CD4-positive, alpha-beta T cell treated with Interferon alpha-2 for 1 hour (primary cell): ENCODE measurements at regions not wholly inside any gene's neighbourhood (a gene's known extent, or its start where the extent isn't known, plus 50 kb on each side); places are given as distances from the start of the nearest gene placed in this dataset.

Experiments
- DNase-seq, 2 donors: peaks; one replicate each; pipeline ENCODE4 v3.0.0-alpha.2; 2020 to 2022

DNA sequence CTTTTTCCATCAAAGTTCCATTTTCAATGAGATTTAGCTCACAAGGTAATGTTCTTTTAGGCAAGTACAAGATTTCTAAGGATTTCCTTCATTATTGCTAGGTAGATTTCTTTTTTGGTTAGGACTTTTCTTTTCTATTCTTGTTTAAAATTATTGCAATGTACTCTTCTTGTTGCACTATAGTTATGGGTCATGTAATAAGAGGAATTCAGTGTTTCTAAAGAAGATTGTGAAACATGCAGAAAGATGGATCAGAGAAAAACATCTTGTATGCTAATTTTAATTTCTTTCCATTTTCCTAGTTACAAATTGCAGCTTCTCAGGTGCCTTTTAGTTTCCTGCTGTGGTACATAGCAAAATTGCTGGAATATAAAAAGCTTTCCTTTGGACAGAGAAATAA is 56.1 kb downstream of the BTG1 start:
- DNase-seq = no peak

DNA sequence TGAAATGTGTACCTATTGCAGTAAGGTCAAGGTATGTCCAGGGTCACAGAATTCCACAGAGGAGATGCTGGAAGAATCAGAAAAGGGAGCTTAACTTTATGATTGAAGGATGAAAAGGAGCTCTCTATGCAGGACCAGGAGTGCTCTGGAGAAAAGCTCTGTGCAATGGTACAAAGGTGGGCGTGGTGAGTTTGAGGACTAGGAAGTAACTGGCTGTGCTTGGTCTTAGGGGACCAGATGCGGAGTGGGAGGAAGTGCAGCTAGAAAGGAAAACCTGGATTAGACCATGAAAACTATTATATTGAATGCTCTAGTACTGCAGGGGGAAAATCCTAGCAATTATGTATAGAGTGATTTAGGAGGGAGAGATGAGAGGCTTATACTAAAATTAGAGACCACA is 56.8 kb downstream of the BTG1 start:
- DNase-seq = no peak

DNA sequence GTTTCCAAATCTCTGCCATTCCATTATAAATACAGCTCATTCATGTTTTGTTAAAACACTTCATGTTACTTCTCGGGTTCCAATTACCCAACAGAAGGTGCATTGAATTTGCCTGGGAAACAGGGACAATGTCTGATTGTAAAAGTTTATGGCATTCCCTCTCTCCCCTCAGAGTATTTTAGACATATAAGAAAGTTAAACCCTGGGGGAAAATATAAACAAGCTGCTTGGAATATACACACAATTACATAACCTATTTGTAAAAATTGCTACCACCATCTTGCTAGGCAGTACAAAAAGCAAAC is 60.0 kb downstream of the BTG1 start:
- DNase-seq = no peak

DNA sequence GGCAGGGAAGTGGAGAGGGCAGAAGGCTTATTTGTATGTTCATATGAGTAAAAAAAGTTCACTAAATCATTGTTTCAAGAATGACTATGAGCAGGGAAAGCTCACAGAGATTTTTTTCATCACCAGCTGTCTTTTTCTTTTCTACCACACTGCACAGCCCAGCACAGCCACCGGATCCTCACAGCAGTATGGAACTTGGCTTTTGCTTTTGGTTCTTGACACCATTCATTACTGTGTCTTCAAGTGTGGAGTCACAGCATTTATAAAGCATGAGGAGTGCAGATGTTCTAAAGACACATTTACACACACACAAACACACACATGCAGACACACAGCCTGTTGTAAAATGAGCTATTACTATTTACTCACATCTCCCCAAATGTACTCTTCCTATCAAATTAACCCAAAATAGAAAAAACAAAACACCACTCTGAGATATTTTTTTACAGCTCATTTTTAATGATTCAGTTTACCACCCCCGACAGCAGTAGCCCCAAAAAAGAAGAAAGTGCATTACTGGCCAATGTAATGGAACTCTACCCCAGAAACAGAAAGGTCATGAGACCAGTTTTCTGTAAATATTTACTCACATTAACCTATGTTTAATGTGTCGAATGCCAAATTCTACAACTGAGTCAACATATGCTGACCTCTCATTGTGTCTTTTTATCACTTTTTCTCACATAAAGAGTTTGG is 60.5 kb downstream of the BTG1 start:
- no peak for DNase-seq

DNA sequence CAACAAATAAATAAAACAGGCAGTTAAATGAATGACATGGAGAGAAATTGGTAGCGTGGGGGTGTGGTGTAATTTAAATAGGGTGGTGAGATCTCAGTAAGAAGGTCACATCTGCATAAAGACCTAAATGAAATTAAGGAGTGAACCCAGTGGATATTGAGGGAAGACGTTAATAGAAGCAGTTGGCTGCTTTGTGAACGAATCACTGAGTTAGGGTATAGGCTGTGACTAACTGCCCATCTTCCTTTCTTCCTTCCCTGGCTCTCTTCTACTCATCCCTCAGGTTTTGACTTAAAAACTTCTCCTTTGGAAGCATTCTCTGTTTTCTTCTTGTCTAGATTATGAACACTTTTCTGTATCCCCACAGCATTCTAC is 64.7 kb downstream of the BTG1 start:
- DNase-seq = no peak

DNA sequence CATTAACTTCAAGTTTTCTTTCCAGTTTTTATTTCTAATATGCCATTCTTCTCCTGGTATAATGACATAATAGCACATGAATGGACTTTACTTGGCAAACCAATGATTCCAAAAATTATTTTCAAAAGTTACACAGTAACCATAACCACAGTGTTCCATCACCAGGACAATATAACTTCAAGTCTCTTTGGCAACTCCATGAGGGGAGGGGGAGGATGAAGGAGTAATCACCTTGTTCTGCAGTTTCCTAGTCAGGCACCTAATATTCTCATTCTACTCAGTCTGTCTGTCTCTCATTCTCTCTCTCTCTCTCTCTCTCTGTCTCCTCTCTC is 66.6 kb downstream of the BTG1 start:
- no peak for DNase-seq

DNA sequence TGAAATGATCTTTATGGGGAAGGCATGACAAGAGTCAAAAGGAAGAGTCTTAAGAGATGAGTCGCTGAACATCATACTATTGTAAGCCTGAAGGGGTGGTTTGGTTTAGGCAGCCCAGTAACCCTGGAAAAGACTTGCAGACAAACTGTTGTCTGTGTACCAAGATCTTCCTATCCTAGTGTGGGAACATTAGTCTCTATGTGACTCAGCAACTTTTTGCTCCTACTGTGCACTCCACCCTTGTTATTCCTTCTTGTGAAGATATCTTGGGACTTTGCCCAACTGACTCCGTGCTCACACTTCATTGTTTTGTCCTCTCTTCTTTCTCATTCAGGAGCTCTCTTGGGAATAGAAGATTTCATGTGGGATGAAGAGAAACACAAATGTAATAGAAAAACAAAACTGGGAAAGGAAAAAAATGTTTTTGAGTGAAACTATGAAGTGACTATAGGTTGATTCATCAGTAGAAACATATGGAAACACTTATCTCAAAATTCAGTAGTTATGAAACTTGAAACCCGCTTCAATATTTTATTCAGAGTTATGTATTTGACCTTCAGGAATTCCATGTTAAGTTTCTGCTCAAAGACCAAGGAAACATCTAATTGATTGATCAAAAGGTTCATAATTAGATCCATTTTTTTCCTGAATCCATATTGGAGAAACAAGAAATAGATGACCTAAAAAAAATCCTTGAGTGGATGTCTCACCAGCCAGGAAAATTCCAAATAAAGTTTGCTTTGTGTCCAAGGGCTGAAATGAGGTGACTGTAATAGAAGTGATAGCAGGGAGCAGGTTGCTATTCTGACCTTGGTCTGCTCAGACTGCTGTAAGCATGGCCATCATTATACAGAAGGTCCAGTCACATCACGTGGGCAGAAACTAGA is 67.2 kb downstream of the BTG1 start:
- DNase-seq = no peak

DNA sequence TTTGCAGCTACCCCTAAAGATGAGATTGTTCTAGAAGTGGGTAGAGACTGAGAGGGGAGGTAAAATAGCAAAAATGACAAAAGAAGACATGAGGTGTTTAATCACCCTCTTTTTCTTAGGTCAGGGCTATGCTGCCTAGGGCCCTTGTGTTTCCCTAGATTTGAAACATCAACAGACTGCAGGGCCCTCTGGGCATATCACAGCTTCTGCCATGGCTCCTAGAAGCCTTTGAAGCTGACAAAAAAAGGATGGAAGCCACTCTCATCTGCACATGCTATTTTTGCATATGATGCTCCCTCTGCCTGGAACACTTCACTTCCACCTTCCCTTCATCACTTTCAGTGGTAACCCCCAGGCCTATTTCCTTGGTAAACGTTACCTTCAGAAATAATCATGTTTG is 68.1 kb downstream of the BTG1 start:
- no peak for DNase-seq

DNA sequence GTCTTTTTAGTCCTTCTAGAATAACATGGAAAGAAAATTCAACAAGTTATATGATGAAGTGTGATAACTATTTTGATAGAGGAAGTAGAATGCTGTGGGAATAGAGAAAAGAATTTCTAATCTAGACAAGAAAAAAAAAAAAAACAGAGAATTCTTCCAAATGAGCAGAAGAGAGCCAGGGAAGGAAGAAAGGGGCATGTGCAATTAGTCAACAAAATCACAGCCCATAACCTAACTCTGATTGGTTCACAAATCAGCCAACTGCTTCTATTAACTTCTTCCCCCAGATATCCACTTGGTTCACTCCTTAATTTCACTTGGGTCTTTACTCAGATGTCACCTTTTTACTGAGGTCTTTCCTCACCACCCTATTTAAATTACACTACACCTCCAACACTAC is 69.5 kb downstream of the BTG1 start:
- DNase-seq = no peak

DNA sequence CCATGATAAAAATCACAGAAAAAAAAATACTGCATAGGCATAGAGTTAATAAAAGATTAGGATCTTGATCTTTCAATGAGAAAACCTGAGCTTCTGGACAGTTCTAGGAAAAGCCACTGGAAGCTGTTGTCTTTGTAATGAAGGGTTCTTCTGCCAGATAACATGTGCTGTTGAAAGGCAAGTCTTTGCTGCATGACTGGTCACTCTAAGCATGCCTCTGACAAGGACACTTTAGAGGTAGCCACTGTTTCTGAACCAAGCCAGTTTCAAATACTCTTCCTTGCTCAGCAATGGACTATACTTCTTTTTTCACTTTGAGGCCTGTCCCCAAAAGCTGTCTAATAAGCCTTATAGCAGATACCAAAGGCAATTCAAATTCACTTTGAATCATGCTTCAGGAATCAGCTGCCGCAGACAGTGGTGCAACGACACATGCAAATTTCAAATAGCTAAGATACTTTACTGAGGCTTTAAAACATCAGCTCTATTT is 70.2 kb downstream of the BTG1 start:
- DNase-seq = no peak

DNA sequence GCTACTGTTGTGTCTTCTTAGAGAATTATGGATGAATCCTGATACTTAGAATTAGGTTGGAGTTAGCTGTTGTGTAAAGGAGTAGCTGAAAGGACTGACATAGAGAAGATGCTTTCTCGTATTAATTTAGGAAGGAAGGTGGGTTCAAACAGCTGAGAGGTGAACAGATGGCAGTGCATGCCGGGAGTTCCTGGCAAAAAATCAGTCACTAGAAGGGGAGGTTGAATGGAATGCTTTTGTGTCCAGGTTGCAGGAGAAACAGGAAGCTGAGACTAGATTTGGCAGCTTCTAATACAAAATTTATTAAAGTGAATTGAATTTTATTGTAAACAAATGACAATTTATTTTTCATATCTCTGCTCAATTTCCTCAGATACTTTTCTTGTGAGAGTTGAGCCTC is 70.8 kb downstream of the BTG1 start:
- no peak for DNase-seq

DNA sequence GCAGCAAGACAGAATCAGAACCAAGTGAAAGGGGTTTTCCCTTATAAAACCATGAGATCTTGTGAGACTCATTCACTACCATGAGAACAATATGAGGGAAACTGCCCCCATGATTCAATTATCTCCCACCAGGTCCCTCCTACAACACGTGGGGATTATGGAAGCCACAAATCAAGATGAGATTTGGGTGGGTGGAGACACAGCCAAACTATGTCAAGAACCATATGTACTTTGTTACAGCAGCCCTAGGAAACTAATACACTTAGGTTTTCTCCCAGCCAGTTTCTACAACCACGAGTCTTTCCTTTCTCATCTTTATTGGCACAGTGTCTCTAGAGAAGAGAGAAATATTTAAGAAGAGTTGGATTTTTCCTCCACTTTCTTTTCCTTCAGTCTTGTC is 72.6 kb downstream of the BTG1 start:
- DNase-seq = no peak

DNA sequence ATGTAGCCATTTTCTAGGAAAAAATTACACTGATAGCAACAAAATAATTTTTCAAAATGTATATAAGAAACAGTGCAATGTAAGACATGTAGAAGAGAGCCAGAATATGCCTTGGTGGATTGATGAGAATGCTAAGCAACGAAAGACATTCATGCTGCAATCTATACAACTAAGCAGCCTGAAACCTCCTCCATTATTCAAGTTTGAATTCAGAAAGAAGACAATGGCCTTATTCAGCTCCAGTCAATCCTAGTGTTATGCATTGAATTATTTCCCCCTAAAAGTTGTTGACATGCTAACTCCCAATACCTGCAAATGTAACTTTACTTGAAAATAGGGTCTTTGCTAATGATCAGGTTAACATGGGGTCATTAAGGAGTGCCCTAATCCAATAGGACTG is 73.5 kb downstream of the BTG1 start:
- no peak for DNase-seq

DNA sequence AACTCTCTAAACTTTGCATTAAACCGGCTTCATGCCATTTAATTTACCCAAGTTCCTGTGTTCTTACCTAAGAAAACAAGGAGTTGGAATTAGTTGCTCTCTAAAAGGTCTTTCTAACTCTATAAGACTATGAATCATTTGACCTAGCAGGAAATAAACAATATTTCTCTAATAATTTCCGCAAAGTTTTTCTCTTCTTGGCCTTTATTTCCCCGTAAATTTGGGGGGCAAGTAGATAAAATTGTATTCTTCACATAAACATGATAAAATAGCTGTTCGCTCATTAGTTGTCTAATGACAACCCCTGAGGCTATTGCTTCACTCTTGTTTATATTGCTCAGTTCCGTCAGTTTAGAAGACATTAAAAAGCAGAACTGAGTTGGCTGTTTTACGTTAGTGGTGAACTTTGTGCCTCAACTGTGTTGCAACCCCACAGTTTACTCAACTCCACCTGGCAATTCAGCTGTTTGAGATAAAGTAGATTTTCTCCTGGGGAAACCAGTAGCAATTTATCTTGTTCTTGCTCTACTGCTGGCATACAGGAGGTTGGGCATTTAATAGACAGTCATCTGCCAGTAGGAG is 74.7 kb downstream of the BTG1 start:
- peak in 1 of 2 donors; percentile 35 for DNase-seq

DNA sequence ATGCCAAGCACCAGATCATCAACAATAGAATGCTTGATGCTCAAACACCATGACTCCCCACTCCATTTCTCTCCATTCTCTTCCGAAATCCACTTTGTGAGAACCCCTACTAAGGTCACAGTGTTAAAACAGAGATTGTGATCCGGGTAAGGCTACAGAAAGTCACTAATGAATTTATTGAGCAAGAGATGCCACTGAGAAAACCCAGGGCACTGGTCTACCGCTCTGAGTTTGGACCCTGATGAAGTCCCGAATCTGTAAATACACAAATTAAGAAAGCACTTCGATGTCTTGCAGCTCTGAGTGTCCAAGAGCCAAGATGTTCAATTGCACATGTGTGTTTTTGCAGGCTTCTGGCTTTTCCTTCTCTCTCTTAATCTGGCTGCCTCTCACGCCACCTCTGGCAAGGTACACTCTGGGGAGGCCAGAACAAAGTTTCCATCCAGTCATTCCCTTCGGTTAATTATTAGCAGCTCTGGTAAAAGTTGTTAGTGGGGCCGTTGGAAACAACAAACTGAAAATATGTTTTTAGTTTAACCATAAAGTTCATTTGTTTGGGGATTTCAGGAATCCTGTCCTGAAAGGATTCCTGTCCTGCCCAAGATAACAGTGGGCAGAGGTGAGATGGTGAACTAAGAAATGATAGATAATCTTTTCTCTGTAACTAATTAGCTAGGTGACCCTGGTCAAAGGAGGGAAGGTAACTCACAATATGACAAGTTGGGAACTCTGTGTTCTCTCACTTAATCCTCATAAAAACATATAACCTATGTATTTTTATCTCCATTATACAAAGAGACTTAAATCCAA is 75.4 kb downstream of the BTG1 start:
- DNase-seq = no peak

DNA sequence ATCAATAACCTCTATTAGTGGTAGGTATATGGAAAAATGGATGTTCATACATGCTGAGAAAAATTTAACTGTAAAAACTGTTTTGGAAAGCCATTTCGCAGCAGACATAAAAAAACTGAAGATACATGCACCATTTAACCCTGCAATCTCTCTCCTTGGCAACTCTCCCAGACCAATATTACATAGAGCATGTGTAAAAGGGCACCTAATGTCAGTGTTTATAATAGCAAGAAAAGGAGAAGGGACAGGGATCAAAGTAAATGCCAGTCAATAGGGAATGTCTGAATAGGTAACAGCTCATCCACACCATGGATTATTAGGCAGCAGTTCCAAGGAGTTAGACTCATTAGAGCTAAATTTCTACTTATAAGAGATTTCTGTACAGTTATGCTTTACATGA is 77.2 kb downstream of the BTG1 start:
- DNase-seq = no peak

DNA sequence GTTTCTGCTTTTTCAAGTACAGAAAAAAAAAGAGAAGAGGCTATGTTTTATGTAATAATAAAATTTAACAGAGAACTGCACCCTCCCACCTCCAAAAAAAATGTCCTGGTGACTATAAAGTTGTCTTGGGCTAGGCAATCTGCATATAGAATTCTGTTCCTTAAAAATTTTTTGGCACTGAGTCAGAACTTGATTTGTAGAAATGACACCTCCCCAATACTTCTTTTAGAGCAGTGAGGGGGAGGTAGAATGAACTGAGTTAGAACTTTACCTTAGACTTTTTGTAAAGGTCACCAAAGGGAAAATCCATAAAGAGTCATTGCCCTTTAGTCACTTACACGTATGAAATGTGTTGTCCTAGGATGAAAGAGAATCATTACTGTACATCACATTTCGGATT is 80.0 kb downstream of the BTG1 start:
- DNase-seq = no peak

DNA sequence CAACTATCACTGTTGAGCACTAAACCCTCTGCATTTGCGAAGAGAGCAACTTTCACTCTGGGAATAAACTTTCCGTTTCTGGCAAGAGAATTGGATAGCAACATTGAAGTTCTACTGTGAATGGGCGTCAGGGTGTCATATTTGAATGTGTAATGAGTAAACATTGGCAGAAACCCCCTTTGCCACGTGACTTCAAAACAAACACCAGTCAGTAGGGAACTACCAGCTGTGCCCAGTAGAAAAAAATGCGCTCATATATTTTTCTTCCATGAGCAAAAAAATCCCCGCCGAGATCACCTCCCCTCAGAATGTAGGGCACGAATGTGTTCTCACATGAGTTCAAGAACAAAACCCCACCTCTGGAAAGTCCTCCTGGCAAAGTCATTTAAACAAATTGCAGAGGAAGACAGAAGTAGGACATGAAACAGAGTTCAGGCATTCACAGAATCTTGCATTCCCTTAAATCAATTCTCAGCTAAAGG is 80.6 kb downstream of the BTG1 start:
- DNase-seq = peak; percentile 55 to 76

DNA sequence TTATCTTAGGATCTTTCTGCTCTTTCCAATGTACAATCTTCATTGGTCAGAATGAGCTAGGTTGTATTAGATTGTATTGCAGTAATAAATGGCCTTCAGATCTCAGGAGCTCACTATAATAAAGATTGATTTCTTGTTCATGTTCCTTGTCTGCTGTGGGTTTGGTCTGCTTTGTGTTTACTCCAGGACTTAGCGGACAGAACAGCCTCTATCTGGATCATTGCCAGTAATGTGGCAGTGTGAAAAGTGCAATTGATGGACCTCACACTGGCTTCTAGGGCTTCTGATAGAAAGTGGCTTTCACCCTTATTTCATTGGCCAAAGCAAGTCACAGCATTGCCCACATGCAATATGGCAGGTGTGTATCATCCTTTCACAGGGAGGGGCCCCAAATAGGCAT is 81.2 kb downstream of the BTG1 start:
- DNase-seq = no peak

DNA sequence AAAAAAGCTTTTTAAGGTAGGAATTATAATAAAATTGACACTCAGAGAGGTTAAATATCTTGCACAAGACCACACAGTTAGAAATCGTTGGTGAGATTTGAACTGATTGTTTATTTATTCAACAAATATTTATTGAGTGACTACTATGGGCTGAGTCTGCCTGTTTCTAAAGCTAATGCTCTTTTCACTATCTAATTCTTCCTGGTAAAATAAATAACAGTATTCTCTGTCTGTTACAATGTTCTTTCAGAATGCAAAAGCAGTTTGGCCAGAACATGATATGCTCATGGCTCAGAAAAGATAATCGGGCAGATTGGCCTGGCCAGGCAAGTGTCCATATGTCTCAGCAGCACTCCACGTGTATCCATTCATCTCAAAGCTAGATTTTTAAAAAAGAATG is 82.0 kb downstream of the BTG1 start:
- no peak for DNase-seq

DNA sequence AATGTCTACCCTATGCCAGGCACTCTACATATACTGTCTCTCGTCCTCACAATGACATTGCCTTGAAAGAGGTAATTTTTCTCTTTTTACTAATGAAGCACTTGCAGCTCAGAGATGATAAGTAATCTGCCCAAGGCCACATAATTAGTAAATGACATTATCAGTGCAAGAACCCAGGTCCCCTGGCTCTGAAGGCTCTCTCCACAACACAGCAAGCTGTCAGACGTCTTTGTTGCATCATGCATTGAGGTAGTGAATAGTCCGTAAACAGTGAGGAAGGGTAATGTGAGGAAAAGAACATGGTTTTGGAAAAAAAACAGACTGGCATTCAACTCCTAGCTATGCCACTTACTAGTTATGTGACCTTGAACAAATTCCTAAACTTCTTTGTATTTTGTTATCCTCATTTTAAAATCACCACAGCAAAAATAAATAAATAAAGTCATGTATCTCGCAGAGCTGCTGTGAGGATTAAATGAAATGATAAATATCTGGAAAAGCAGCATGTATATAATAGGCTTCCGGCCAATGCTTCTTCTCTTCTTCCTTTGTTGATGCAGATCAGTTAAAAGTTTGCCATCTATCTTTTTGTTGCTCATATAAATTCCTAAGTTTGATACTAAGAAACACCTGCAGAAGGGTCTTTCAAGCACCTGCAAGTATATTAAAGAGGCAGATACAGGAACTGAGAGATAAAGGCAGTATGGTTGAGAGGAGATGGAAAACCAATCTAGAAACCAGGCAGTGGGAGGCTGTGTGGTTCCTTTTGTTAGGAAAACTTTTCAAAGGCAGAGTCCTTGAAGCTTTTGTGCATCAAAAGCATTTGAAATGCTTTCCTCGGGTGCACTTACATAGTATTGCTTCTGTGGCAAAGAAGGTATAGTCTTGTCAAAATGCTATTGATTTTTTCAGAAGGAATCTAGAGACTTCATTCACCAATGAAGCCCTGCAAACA is 82.8 kb downstream of the BTG1 start:
- DNase-seq = no peak

DNA sequence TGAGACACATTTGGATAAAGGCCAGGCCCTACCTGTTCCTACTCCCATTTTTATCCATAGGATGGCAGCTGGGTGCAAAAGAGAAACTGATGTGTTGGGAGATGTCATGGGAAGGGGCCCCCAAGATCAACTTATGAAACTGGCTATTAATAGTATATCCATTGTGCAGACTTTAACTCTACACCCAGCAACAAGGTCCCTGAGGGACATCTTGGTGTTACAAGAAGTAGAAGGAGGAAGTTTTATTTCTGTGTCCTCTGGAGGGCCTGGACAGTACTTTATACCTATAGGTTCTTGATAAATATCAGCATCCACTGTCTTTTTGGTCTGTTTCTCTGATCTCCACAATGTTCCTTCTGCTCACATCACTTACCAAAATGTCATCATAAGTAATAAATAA is 84.6 kb downstream of the BTG1 start:
- DNase-seq = no peak
